ENCODE measurements at regions not wholly inside any gene's neighbourhood (a gene's known extent, or its start where the extent isn't known, plus 50 kb on each side); places are given as distances from the start of the nearest gene placed in this dataset.

GRCh38 chr1:208510192-208510952, 266.2 kb upstream of the PLXNA2 start:
- H3K4me3 ChIP-seq (ENCODE audit: low read depth, low read length), result no peak overlapping the region
- DNase-seq (ENCODE audit: low read depth), result peak; percentile 63
- TF ChIP-seq, protein P1, sequence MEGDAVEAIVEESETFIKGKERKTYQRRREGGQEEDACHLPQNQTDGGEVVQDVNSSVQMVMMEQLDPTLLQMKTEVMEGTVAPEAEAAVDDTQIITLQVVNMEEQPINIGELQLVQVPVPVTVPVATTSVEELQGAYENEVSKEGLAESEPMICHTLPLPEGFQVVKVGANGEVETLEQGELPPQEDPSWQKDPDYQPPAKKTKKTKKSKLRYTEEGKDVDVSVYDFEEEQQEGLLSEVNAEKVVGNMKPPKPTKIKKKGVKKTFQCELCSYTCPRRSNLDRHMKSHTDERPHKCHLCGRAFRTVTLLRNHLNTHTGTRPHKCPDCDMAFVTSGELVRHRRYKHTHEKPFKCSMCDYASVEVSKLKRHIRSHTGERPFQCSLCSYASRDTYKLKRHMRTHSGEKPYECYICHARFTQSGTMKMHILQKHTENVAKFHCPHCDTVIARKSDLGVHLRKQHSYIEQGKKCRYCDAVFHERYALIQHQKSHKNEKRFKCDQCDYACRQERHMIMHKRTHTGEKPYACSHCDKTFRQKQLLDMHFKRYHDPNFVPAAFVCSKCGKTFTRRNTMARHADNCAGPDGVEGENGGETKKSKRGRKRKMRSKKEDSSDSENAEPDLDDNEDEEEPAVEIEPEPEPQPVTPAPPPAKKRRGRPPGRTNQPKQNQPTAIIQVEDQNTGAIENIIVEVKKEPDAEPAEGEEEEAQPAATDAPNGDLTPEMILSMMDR (IDR thresholded peaks at IDR 0.05; ENCODE audit: low read depth, low read length, missing control alignments), result no peak
- in situ Hi-C loops (cut with HindIII; ENCODE audit: low sequenced_read_pairs), result no loop called here

GRCh38 chr1:208511242-208511860, 267.2 kb upstream of the PLXNA2 start:
- no peak overlapping the region for H3K4me3 ChIP-seq (ENCODE audit: low read depth, low read length)
- DNase-seq (ENCODE audit: low read depth), result no peak
- TF ChIP-seq, protein P1 (IDR thresholded peaks at IDR 0.05; ENCODE audit: low read depth, low read length, missing control alignments), result no peak
- in situ Hi-C loops (cut with HindIII; ENCODE audit: low sequenced_read_pairs), result no loop called here

- TF ChIP-seq, protein P1 (IDR thresholded peaks at IDR 0.05; ENCODE audit: low read depth, low read length, missing control alignments), result no peak
- H3K4me3 ChIP-seq (ENCODE audit: low read depth, low read length), result no peak overlapping the region
- in situ Hi-C loops (cut with HindIII; ENCODE audit: low sequenced_read_pairs), result no loop called here
- peak; percentile 9 for DNase-seq (ENCODE audit: low read depth)
These were observed 269.6 kb upstream of the PLXNA2 start for GRCh38 chr1:208513799-208514198.

- in situ Hi-C loops (cut with HindIII; ENCODE audit: low sequenced_read_pairs), result no loop called here
- TF ChIP-seq, protein P1 (IDR thresholded peaks at IDR 0.05; ENCODE audit: low read depth, low read length, missing control alignments), result no peak
- H3K4me3 ChIP-seq (ENCODE audit: low read depth, low read length), result no peak overlapping the region
- no peak for DNase-seq (ENCODE audit: low read depth)
These were observed 270.9 kb upstream of the PLXNA2 start for GRCh38 chr1:208515129-208515528.

GRCh38 chr1:208516780-208517179, 272.6 kb upstream of the PLXNA2 start:
- no peak overlapping the region for H3K4me3 ChIP-seq (ENCODE audit: low read depth, low read length)
- in situ Hi-C loops (cut with HindIII; ENCODE audit: low sequenced_read_pairs), result no loop called here
- TF ChIP-seq, protein P1 (IDR thresholded peaks at IDR 0.05; ENCODE audit: low read depth, low read length, missing control alignments), result no peak
- no peak for DNase-seq (ENCODE audit: low read depth)

GRCh38 chr1:208520438-208521099, 276.4 kb upstream of the PLXNA2 start:
- TF ChIP-seq, protein P1 (IDR thresholded peaks at IDR 0.05; ENCODE audit: low read depth, low read length, missing control alignments), result no peak
- in situ Hi-C loops (cut with HindIII; ENCODE audit: low sequenced_read_pairs), result no loop called here
- DNase-seq (ENCODE audit: low read depth), result no peak

More at GRCh38 chr1:208520438-208521099, 276.4 kb upstream of the PLXNA2 start:
- H3K4me3 ChIP-seq (ENCODE audit: low read depth, low read length), result no peak overlapping the region

Measured in astrocyte of the cerebellum (primary cell).